ENCODE measurements at regions not wholly inside any gene's neighbourhood (a gene's known extent, or its start where the extent isn't known, plus 50 kb on each side); places are given as distances from the start of the nearest gene placed in this dataset.

- H3K27ac ChIP-seq (ENCODE audit: control insufficient read depth, insufficient read depth) = no peak overlapping the region
- H3K36me3 ChIP-seq (ENCODE audit: control insufficient read depth in 2 of 2, insufficient read depth in 2 of 2, low read length in 1 of 2) = no peaks in the 10 kb centered on the region
- DNase-seq (ENCODE audit: low read depth, low spot score) (no peak), ATAC-seq (no peak), FAIRE-seq (no peak)
- H3K27me3 ChIP-seq (replicated peaks in 1 of 2; ENCODE audit: control insufficient read depth in 2 of 2, insufficient read depth in 2 of 2, low read length in 1 of 2) = no peaks in the 10 kb centered on the region; a peak in 1 of 4 replicates
- ChIA-PET RAD21 (ENCODE audit: unreplicated experiment) (no interaction called here), CTCF (no interaction called here), POLR2A (no interaction called here), SMC1A (ENCODE audit: uncharacterized antibody, unreplicated experiment) (interaction anchor here (1.0 kb wide), 1 partner anchor 20 kb away, joined by 3 read pairs; no protein-coding TSS in a partner anchor)
- in situ Hi-C loops (cut with MboI) = no loop called here
- BruUV-seq (replicated peaks) = no TSS peak
- H3K79me2 ChIP-seq (ENCODE audit: control insufficient read depth, insufficient read depth, low read length) = no peaks in the 10 kb centered on the region
- no peaks in the 10 kb centered on the region for H3K4me1 ChIP-seq (ENCODE audit: control insufficient read depth, insufficient read depth, low read length)
- intact Hi-C loops (cut with micrococcal nuclease; ENCODE audit: unreplicated experiment) = no loop called here
- no peak for TF ChIP-seq KDM1A (IDR thresholded peaks at IDR 0.05; ENCODE audit: borderline replicate concordance)
- no peak for TF ChIP-seq RBBP5 (conservative IDR thresholded peaks at IDR 0.05)
- TF ChIP-seq EZH2 (IDR thresholded peaks at IDR 0.05; ENCODE audit: borderline replicate concordance, control insufficient read depth, low read depth, low read length) = no peak
- no peak for TF ChIP-seq EED (IDR thresholded peaks at IDR 0.05; ENCODE audit: low read depth)
- no peak for TF ChIP-seq IRF4 (IDR thresholded peaks at IDR 0.05; ENCODE audit: low read depth, low read length)
- no peak overlapping the region for H3K4me2 ChIP-seq (ENCODE audit: control insufficient read depth, insufficient read depth)
- H3K9ac ChIP-seq (ENCODE audit: control insufficient read depth, insufficient read depth, low read length) = no peak overlapping the region
- no peak overlapping the region for H3K4me3 ChIP-seq
- 0% methylated on average over 1 of the region's 1 CpG for WGBS (ENCODE audit: insufficient coverage, insufficient replicate concordance, low lambda C conversion rate, missing lambda C conversion rate)
- no peaks in the 10 kb centered on the region for H3K9me3 ChIP-seq (replicated peaks; ENCODE audit: control insufficient read depth, insufficient read depth, low read length)
- H2AFZ ChIP-seq (ENCODE audit: control insufficient read depth, low read depth, low read length) = no peak overlapping the region
- H4K20me1 ChIP-seq (ENCODE audit: control insufficient read depth, insufficient read depth) = no peaks in the 10 kb centered on the region
Measured at GRCh38 chr11:96696731-96697130, 306.9 kb downstream of the JRKL start.

- H3K9me3 ChIP-seq (replicated peaks; ENCODE audit: control insufficient read depth, insufficient read depth, low read length) = no peaks in the 10 kb centered on the region
- H3K4me2 ChIP-seq (ENCODE audit: control insufficient read depth, insufficient read depth) = no peak overlapping the region
- H3K27me3 ChIP-seq (replicated peaks in 1 of 2; ENCODE audit: control insufficient read depth in 2 of 2, insufficient read depth in 2 of 2, low read length in 1 of 2) = no peaks in the 10 kb centered on the region; a peak in 1 of 4 replicates
- FAIRE-seq (no peak), DNase-seq (ENCODE audit: low read depth, low spot score) (no peak), ATAC-seq (no peak)
- POLR2A ChIA-PET = no interaction called here
- H3K79me2 ChIP-seq (ENCODE audit: control insufficient read depth, insufficient read depth, low read length) = no peaks in the 10 kb centered on the region
- no peak overlapping the region for H3K9ac ChIP-seq (ENCODE audit: control insufficient read depth, insufficient read depth, low read length)
- no peak for TF ChIP-seq ZBTB11 (CRISPR knock-in tag; IDR thresholded peaks at IDR 0.05)
- no peak for TF ChIP-seq NFYB (IDR thresholded peaks at IDR 0.05; ENCODE audit: insufficient read depth, low read depth, low read length)
- TF ChIP-seq CHD2 (IDR thresholded peaks at IDR 0.05; ENCODE audit: borderline replicate concordance, low read depth, low read length) = no peak
- no peak for TF ChIP-seq TAF1 (IDR thresholded peaks at IDR 0.05; ENCODE audit: borderline replicate concordance, low read depth, low read length)
- no peak for TF ChIP-seq FOS (IDR thresholded peaks at IDR 0.05; ENCODE audit: borderline replicate concordance, extremely low read depth, insufficient read length)
- no peak for TF ChIP-seq STAT1 (conservative IDR thresholded peaks at IDR 0.05)
- TF ChIP-seq HDAC6 (IDR thresholded peaks at IDR 0.05; ENCODE audit: unreplicated experiment) = no peak
- no peaks in the 10 kb centered on the region for H3K4me1 ChIP-seq (ENCODE audit: control insufficient read depth, insufficient read depth, low read length)
- H4K20me1 ChIP-seq (ENCODE audit: control insufficient read depth, insufficient read depth) = no peaks in the 10 kb centered on the region
- intact Hi-C loops (cut with micrococcal nuclease; ENCODE audit: unreplicated experiment) (no loop called here), in situ Hi-C loops (cut with MboI) (no loop called here)
- SMC1A ChIA-PET (ENCODE audit: uncharacterized antibody, unreplicated experiment) = no interaction called here
- H3K4me3 ChIP-seq = no peak overlapping the region
- H2AFZ ChIP-seq (ENCODE audit: control insufficient read depth, low read depth, low read length) = no peak overlapping the region
- no TSS peak for BruUV-seq (replicated peaks)
- CTCF ChIA-PET = no interaction called here
- RAD21 ChIA-PET (ENCODE audit: unreplicated experiment) = no interaction called here
- H3K36me3 ChIP-seq (ENCODE audit: control insufficient read depth in 2 of 2, insufficient read depth in 2 of 2, low read length in 1 of 2) = no peaks in the 10 kb centered on the region
- no peak overlapping the region for H3K27ac ChIP-seq (ENCODE audit: control insufficient read depth, insufficient read depth)
- 33% methylated on average over 3 of the region's 3 CpGs for WGBS (ENCODE audit: insufficient coverage, insufficient replicate concordance, low lambda C conversion rate, missing lambda C conversion rate)
Measured at GRCh38 chr11:96697466-96697865, 307.7 kb downstream of the JRKL start.

Data from GM12878 (cell line).